Stimulated activated naive CD8-positive, alpha-beta T cell treated with anti-CD3 and anti-CD28 coated beads, Interleukin-15, Interleukin-2, amounts not matched to agents 100 ng/mL and 50 ng/mL, for 24 hours (primary cell): ENCODE measurements at regions not wholly inside any gene's neighbourhood (a gene's known extent, or its start where the extent isn't known, plus 50 kb on each side); places are given as distances from the start of the nearest gene placed in this dataset.
"Not testable (repeated sequence)": the region's sequence is repeated elsewhere in the genome, so short reads cannot be mapped to it uniquely, and the experiment has no call there.

ENCODE experiments used
- H3K27ac Mint-ChIP-seq: one replicate; pipeline ENCODE4 v1.8.0; 2021; ENCODE audit warnings: mild to moderate bottlenecking, mixed read lengths
- H3K27me3 Mint-ChIP-seq: one replicate; pipeline ENCODE4 v1.8.0; 2021; ENCODE audit warnings: mixed read lengths
- H3K36me3 Mint-ChIP-seq: one replicate; pipeline ENCODE4 v1.8.0; 2021; ENCODE audit warnings: low read depth, mixed read lengths
- H3K4me1 Mint-ChIP-seq: one replicate; pipeline ENCODE4 v1.8.0; 2021; ENCODE audit warnings: low read depth, mixed read lengths
- H3K4me3 Mint-ChIP-seq: one replicate; pipeline ENCODE4 v1.8.0; 2021; ENCODE audit warnings: mild to moderate bottlenecking, mixed read lengths
- H3K9me3 Mint-ChIP-seq: one replicate; pipeline ENCODE4 v1.8.0; 2021; ENCODE audit warnings: mixed read lengths

DNA sequence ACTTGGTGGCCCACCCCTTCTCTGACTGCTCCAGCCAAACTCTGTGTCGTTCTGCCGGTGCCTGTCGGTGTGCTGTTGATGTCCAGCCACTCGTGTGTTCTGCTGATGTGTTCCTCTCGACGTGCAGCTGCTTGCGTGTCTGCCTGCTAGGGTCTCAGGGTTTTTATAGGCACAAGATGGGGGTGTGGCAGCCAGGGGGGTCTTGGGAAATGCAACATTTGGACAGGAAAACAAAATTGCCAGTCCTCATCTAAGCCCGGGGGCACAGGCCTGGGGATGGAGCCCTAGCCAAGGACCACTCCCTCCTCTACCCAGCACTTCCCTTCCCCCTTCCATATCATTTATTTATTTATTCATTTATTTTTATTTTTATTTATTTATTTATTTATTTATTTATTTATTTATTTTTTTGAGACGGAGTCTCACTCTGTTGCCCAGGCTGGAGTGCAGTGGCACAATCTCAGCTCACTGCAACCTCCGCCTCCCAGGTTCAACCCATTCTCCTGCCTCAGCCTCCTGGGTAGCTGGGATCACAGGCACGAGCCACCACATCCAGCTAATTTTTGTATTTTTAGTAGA is 165.8 kb upstream of the COPS8 start:
- H3K27me3 Mint-ChIP-seq, H3K4me1 Mint-ChIP-seq, H3K27ac Mint-ChIP-seq, H3K9me3 Mint-ChIP-seq, H3K36me3 Mint-ChIP-seq, H3K4me3 Mint-ChIP-seq: not testable (repeated sequence)

DNA sequence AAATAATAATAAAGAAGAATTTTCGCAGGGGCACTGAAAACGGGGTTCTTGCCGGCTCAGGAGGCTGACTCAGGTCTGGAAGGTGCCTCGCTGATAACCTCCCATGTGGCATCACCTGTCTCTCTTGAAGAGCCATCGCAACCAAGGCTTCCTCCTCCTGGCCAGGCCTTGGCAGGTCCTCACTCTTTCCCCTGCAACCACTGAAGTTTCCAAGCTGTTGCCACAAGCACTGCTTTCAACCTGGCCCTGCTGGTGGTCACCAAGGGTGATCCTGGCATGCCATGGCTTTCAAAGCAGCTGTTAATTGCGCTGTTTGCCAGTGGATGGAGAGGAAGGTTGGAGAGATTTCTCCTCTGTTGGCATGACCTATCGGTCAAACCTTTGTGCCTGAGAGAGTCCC is 163.6 kb upstream of the COPS8 start:
- H3K36me3 Mint-ChIP-seq, result no peaks in the 10 kb centered on the region

DNA sequence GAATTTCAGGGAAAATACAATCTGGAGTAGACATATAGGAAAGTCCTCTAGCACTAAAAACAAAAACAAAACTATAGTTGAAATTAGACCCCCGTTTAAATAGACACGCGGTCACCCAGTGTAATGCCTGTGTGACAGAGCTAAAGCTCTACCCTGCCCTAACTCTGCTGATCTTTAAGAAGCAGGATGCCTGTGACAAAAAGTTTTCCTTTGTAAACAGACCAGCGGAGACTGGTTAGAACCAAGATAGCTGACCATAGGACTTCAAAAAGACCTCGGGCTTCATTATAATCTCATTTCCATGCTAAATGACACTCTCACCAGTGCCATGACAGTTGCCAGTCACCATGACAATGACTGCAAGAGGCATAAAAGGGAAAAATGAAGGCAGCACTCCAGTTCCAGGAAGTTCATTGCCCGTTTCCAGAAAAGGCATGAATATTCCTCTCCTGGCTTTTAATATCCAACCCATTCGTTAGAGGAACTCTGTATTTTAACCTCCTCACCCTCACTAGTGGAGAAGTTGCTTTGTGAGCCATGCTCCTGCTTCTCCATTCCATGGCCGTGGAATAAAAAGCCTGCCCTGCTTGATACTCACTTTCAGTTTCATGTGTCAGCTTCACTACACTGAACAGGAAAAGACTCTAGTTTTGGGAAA is 157.2 kb upstream of the COPS8 start:
- Mint-ChIP-seq H3K4me1 (no peaks in the 10 kb centered on the region), H3K27ac (no peak overlapping the region), H3K4me3 (peak overlapping the region; percentile 73), H3K36me3 (no peaks in the 10 kb centered on the region), H3K27me3 (peaks cover 8% of the 10 kb centered on the region), H3K9me3 (no peaks in the 10 kb centered on the region)

More for the DNA sequence above, 163.6 kb upstream of the COPS8 start:
- Mint-ChIP-seq H3K4me3 (no peak overlapping the region), H3K4me1 (no peaks in the 10 kb centered on the region), H3K27me3 (peaks cover 9% of the 10 kb centered on the region), H3K9me3 (no peaks in the 10 kb centered on the region), H3K27ac (no peak overlapping the region)

- Mint-ChIP-seq H3K27ac (no peak overlapping the region), H3K36me3 (no peaks in the 10 kb centered on the region), H3K9me3 (no peaks in the 10 kb centered on the region), H3K4me1 (no peaks in the 10 kb centered on the region), H3K27me3 (no peaks in the 10 kb centered on the region), H3K4me3 (no peak overlapping the region)
Measured at GRCh38 chr2:236932831-236933361, 152.8 kb upstream of the COPS8 start.

GRCh38 chr2:236934166-236934565 is 151.5 kb upstream of the COPS8 start:
- Mint-ChIP-seq H3K4me3 (no peak overlapping the region), H3K4me1 (no peaks in the 10 kb centered on the region), H3K27me3 (no peaks in the 10 kb centered on the region), H3K27ac (no peak overlapping the region), H3K36me3 (no peaks in the 10 kb centered on the region), H3K9me3 (no peaks in the 10 kb centered on the region)

GRCh38 chr2:236934656-236935055 is 151.0 kb upstream of the COPS8 start:
- H3K9me3 Mint-ChIP-seq, result no peaks in the 10 kb centered on the region
- H3K36me3 Mint-ChIP-seq, result no peaks in the 10 kb centered on the region
- H3K27ac Mint-ChIP-seq, result no peak overlapping the region
- H3K27me3 Mint-ChIP-seq, result no peaks in the 10 kb centered on the region
- no peaks in the 10 kb centered on the region for H3K4me1 Mint-ChIP-seq
- no peak overlapping the region for H3K4me3 Mint-ChIP-seq

DNA sequence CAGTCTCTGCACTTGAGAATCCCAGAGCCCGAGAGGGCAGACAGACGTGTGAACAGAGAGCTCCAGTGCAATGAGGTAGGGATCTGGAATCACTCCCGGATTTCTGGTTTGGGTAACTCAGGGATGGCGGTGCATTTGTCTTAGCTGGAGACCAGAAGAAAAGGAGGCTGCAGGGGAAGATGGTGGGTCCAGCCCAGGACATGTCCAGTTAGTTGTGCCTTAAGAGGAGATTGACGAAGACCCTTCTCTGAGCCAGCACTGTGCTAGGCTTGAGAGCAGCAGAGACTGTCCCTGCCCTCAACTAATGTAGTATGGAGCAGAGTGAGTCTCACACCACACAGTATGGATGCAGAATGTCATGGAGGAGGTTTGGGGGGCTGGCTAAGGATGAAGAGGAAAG is 150.6 kb upstream of the COPS8 start:
- H3K27ac Mint-ChIP-seq, result no peak overlapping the region
- H3K27me3 Mint-ChIP-seq, result no peaks in the 10 kb centered on the region
- H3K4me1 Mint-ChIP-seq, result no peaks in the 10 kb centered on the region
- no peaks in the 10 kb centered on the region for H3K36me3 Mint-ChIP-seq
- H3K4me3 Mint-ChIP-seq, result no peak overlapping the region
- H3K9me3 Mint-ChIP-seq, result no peaks in the 10 kb centered on the region

GRCh38 chr2:236935631-236936445 is 149.9 kb upstream of the COPS8 start:
- H3K36me3 Mint-ChIP-seq, result no peaks in the 10 kb centered on the region
- H3K9me3 Mint-ChIP-seq, result no peaks in the 10 kb centered on the region
- no peak overlapping the region for H3K4me3 Mint-ChIP-seq
- H3K27me3 Mint-ChIP-seq, result no peaks in the 10 kb centered on the region
- H3K27ac Mint-ChIP-seq, result no peak overlapping the region
- H3K4me1 Mint-ChIP-seq, result no peaks in the 10 kb centered on the region

GRCh38 chr2:236936446-236936940 is 149.2 kb upstream of the COPS8 start:
- H3K27ac Mint-ChIP-seq, result no peak overlapping the region
- H3K4me1 Mint-ChIP-seq, result no peaks in the 10 kb centered on the region
- H3K27me3 Mint-ChIP-seq, result no peaks in the 10 kb centered on the region
- no peaks in the 10 kb centered on the region for H3K9me3 Mint-ChIP-seq
- H3K36me3 Mint-ChIP-seq, result no peaks in the 10 kb centered on the region
- no peak overlapping the region for H3K4me3 Mint-ChIP-seq

DNA sequence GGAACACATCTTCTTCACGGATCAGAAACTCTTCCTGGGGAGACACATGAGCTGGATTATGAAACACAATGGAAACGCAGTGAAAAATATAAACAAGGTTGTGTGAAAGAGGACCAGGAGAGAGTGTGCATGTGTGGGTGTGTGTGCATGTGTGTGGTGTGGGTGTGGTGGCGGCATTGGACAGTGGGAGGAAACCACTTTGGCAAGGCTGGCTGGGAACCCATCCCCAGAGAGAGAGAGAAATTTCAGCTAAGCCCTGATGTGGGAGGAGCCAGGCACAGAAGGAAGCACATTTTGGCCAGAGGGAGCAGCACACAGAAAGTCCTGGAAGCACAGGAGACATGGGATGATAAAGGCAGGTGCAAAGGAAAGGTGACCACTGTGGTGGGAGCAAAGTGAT is 147.6 kb upstream of the COPS8 start:
- no peaks in the 10 kb centered on the region for H3K4me1 Mint-ChIP-seq
- no peak overlapping the region for H3K27ac Mint-ChIP-seq
- no peak overlapping the region for H3K4me3 Mint-ChIP-seq
- no peaks in the 10 kb centered on the region for H3K36me3 Mint-ChIP-seq
- H3K9me3 Mint-ChIP-seq, result no peaks in the 10 kb centered on the region
- H3K27me3 Mint-ChIP-seq, result no peaks in the 10 kb centered on the region

DNA sequence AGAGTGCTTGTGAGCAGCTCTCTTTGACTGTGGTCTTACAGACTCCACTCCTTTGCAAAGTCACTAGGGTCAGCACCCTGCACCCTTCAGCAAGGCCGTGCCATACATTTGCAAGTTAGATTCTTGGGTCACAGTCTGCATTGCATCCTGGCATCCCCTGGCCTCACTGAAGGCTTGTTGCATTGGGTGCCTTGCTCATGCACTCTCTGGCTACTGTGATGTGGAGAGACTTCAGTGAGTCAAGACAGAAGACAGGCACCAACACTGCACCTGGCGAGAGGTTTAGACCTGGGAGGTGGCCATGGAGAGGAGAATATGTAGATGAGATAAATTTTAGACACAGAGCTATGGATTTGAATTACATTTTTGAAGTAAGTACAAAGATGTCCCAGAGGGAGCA is 146.4 kb upstream of the COPS8 start:
- no peaks in the 10 kb centered on the region for H3K4me1 Mint-ChIP-seq
- no peak overlapping the region for H3K27ac Mint-ChIP-seq
- H3K9me3 Mint-ChIP-seq, result no peaks in the 10 kb centered on the region
- no peaks in the 10 kb centered on the region for H3K27me3 Mint-ChIP-seq
- H3K36me3 Mint-ChIP-seq, result no peaks in the 10 kb centered on the region
- H3K4me3 Mint-ChIP-seq, result no peak overlapping the region

DNA sequence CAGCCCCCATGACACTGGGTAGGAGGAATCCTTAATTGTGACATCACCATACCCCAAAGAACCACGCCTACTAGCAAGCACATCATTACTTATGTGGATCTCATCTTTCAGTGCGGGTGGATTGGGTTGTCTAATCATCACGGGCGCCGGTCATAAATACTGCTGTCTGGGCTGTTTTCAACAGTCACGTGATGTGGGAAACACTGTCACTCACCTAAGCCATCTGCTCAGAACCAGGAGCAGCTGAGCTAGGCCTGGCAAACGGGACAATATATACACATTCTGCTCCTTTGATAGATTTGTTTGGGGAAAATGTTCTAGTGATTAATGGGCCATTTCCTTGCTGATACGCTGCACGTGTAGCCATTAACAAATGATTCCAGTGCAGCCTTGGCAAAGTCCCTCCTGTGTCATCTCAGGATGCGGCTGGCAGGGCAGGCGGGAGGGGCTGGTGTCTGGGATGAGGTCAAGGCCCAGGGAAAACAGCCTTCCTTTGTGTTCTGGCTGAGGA is 145.9 kb upstream of the COPS8 start:
- no peaks in the 10 kb centered on the region for H3K36me3 Mint-ChIP-seq
- H3K4me1 Mint-ChIP-seq, result no peaks in the 10 kb centered on the region
- no peaks in the 10 kb centered on the region for H3K27me3 Mint-ChIP-seq
- H3K4me3 Mint-ChIP-seq, result no peak overlapping the region
- no peak overlapping the region for H3K27ac Mint-ChIP-seq
- H3K9me3 Mint-ChIP-seq, result no peaks in the 10 kb centered on the region

- Mint-ChIP-seq H3K27ac (no peak overlapping the region), H3K9me3 (no peaks in the 10 kb centered on the region), H3K4me3 (no peak overlapping the region), H3K36me3 (no peaks in the 10 kb centered on the region), H3K4me1 (no peaks in the 10 kb centered on the region), H3K27me3 (no peaks in the 10 kb centered on the region)
Measured at GRCh38 chr2:236940497-236940896, 145.2 kb upstream of the COPS8 start.

- H3K4me3 Mint-ChIP-seq, result no peak overlapping the region
- no peaks in the 10 kb centered on the region for H3K27me3 Mint-ChIP-seq
- no peaks in the 10 kb centered on the region for H3K36me3 Mint-ChIP-seq
- no peak overlapping the region for H3K27ac Mint-ChIP-seq
- H3K4me1 Mint-ChIP-seq, result no peaks in the 10 kb centered on the region
- no peaks in the 10 kb centered on the region for H3K9me3 Mint-ChIP-seq
Measured at GRCh38 chr2:236940916-236941520, 144.7 kb upstream of the COPS8 start.

DNA sequence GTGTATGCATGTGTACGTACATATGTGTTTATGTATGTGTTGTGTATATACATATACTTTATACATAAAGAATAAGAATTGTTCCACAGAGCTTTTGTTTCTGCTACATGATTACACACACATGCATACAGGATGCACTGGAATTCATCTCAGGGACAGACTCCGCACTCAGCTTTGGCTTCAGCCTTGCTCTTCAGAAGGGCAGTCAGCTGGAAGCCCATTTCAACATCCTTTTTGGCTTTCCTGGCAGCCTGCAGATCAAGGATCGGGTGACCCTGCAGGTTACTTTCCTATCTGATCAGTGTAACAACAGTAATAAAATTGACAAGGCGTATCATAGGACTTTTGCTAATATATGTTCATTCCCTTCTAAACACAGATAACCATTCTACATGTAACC is 144.1 kb upstream of the COPS8 start:
- H3K36me3 Mint-ChIP-seq, result no peaks in the 10 kb centered on the region
- no peaks in the 10 kb centered on the region for H3K9me3 Mint-ChIP-seq
- no peaks in the 10 kb centered on the region for H3K27me3 Mint-ChIP-seq
- no peak overlapping the region for H3K4me3 Mint-ChIP-seq
- no peak overlapping the region for H3K27ac Mint-ChIP-seq
- no peaks in the 10 kb centered on the region for H3K4me1 Mint-ChIP-seq
